Heart right ventricle (tissue), 16 donors: ENCODE measurements at regions not wholly inside any gene's neighbourhood (a gene's known extent, or its start where the extent isn't known, plus 50 kb on each side); places are given as distances from the start of the nearest gene placed in this dataset.

ENCODE experiments used
- ATAC-seq, 8 donors: fragments of 200-7000 bp; cut with Tn5 transposase; one replicate each; pipeline ENCODE4 v1.9.1; 2020; ENCODE audit warnings: mild to moderate bottlenecking in 8 of 8, moderate library complexity in 8 of 8, moderate number of reproducible peaks in 1 of 8
- DNase-seq, 2 donors: peaks; one replicate each; pipeline ENCODE4 v3.0.0-alpha.2; 2020
- H3K27ac ChIP-seq, 10 donors: fragments of 200-600 bp; sonication (generic) in 2 of 10; one replicate each; pipeline versions ENCODE4 v1.5.0 to v1.8.0; 2020 to 2022; ENCODE audit warnings: mild to moderate bottlenecking in 3 of 10
- H3K27me3 ChIP-seq, 7 donors: fragments of 200-600 bp; one replicate each; pipeline ENCODE4 v1.8.0; 2021 to 2022; ENCODE audit warnings: mild to moderate bottlenecking in 2 of 7
- H3K36me3 ChIP-seq, 9 donors: fragments of 200-600 bp; sonication (generic) in 1 of 9; one replicate each; pipeline versions ENCODE4 v1.5.0 to v1.8.0; 2020 to 2022; ENCODE audit warnings: mild to moderate bottlenecking in 2 of 9
- H3K4me1 ChIP-seq, 9 donors: fragments of 200-600 bp; sonication (generic) in 1 of 9; one replicate each; pipeline versions ENCODE4 v1.5.0 to v1.8.0; 2020 to 2022; ENCODE audit warnings: mild to moderate bottlenecking in 4 of 9
- H3K4me3 ChIP-seq, 10 donors: fragments of 200-600 bp; sonication (generic) in 2 of 10; one replicate each; pipeline versions ENCODE4 v1.5.0 to v1.8.0; 2020 to 2022; ENCODE audit warnings: mild to moderate bottlenecking in 7 of 10, moderate library complexity in 2 of 10
- H3K9me3 ChIP-seq, 11 donors: fragments of 200-600 bp in 10 of 11; sonication (generic) in 2 of 11; one replicate each; pipeline versions ENCODE4 v1.5.0 to v1.8.0; 2013 to 2022; ENCODE audit warnings: mild to moderate bottlenecking in 2 of 11, control low read depth in 1 of 11, moderate library complexity in 1 of 11
- CTCF ChIP-seq, 9 donors: fragments of 200-600 bp; sonication (generic) in 2 of 9; IDR thresholded peaks; one replicate each; pipeline versions ENCODE4 v1.5.0 to v1.8.0; 2021 to 2022; ENCODE audit warnings: antibody characterized with exemption in 9 of 9, mild to moderate bottlenecking in 5 of 9, moderate library complexity in 1 of 9
- WGBS, 2 donors: extraction: QIAGEN DNeasy Blood & Tissue Kit; methylation state at CpG; one replicate each; pipeline ENCODE4 v1.1.7; 2013; ENCODE audit warnings: inconsistent platforms in 1 of 2; 5-methylcytosine and 5-hydroxymethylcytosine counted together
- intact Hi-C, 10 donors: fragments of 100-400 bp; cut with DNase I; formaldehyde crosslinking; loops; one replicate each; pipeline versions ENCODE4 v1.11.1 to v1.14.2; 2022
- donor health status: Arrhythmogenic right ventricular cardiomyopathy.
- donor health status: ischemic (EF 13 %, LVEDD 7.1; RV severe dilation, severe dysfunction).
- donor health status: healthy with polysubstance abuse.
- donor health status: DM: no; HTN: yes; CAD: no.
- donor health status: DM: no; HTN: no; CAD: no.
- donor health status: ischemic (EF 25% LVEDD 6.9; RV normal size, moderate dysfunction).
- donor health status: ischemic (EF 25% LVEDD 5.7; RV mildly dilated, moderate dysfunction).
- donor health status: healthy.
- donor health status: DM: yes; HTN: yes; CAD: no.
- donor health status: Ischemic cardiomyopathy.
- donor health status: ischemic (EF 35%, LVEDD 5.7; RV mildly dilated, moderate dysfunction).
- donor health status: nonischemic (EF 11% LVEDD 7.7; RV severe dilation, severe dysfunction).
- donor health status: DM: yes; HTN: yes; CAD: no.
- donor health status: PGD.
- donor health status: ischemic (EF 29% LVEDD 5.4; RV normal size, mild dysfunction).
- donor health status: nonischemic (EF 23%, LVEDD 6.1; RV moderate dilation, normal function).

DNA sequence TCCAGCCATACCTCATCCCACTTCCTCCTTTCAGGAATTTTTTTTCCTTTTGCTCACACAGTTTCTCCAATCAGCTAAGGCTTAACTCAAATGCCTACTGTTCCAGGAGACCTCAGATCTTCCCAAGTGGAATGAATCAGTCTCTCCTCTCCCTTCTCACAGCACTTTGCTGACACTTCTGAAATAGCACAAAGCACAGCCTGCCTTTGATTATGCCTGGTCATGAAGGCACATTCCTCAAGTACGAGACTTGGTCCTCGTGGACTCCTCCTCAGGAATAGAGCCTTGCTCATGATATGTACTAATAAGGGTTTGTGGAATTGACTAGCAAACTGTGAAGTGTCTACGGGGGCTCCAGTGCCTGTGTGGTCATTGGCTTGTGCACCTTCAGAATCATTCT, 176.7 kb upstream of the TENM4 start:
- Histone ChIP-seq H3K27ac (no peak overlapping the region), H3K4me3 (no peak overlapping the region), H3K9me3 (peaks cover 0 to 3% (median 0%) of the 10 kb centered on the region in 11 donors), H3K4me1 (no peaks in the 10 kb centered on the region), H3K36me3 (no peaks in the 10 kb centered on the region), H3K27me3 (no peaks in the 10 kb centered on the region)
- no peak for DNase-seq
- TF ChIP-seq CTCF (IDR thresholded peaks at IDR 0.05): no peak
- intact Hi-C loops: no loop called here
- no peak for ATAC-seq
- 41 to 51% methylated on average over 3 of the region's 3 CpGs for WGBS, 2 donors

DNA sequence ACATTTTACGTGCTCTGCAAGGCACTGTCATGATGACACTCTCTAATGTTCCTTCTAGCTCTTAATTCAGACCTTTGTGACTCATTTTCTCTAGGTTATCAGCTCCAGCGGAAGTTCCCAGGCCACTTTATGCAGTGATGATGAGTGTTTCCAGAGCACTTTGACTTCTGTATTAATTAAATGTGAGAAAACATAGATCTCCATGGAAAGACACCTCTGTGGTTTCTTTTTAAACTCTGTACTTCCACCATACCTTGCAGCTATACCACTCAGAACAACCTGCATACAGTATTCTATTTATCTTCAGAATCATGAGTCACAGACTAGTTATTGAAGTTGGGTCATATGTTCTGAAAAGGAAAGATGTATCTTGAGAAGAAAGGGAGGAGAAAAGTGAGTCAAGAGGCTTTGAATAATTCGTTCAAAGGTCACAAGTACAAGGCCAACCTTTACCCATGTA, 175.6 kb upstream of the TENM4 start:
- ATAC-seq (no peak), DNase-seq (no peak)
- Histone ChIP-seq H3K9me3 (peaks cover 0 to 3% (median 0%) of the 10 kb centered on the region in 11 donors), H3K4me1 (no peaks in the 10 kb centered on the region), H3K36me3 (no peaks in the 10 kb centered on the region), H3K4me3 (no peak overlapping the region), H3K27me3 (no peaks in the 10 kb centered on the region), H3K27ac (no peak overlapping the region)
- no peak for TF ChIP-seq CTCF (IDR thresholded peaks at IDR 0.05)
- intact Hi-C loops: no loop called here
- WGBS, 2 donors: 66 to 73% methylated on average over 3 of the region's 3 CpGs

- ATAC-seq (no peak), DNase-seq (no peak)
- WGBS, 2 donors: 75 to 86% methylated on average over 5 of the region's 5 CpGs
- intact Hi-C loops: no loop called here
- Histone ChIP-seq H3K4me1 (no peaks in the 10 kb centered on the region), H3K27ac (no peak overlapping the region), H3K9me3 (peaks cover 0 to 3% (median 0%) of the 10 kb centered on the region in 11 donors), H3K27me3 (no peaks in the 10 kb centered on the region), H3K4me3 (no peak overlapping the region), H3K36me3 (no peaks in the 10 kb centered on the region)
- no peak for TF ChIP-seq CTCF (IDR thresholded peaks at IDR 0.05)
These were observed 174.6 kb upstream of the TENM4 start for GRCh38 chr11:79615425-79615824.

DNA sequence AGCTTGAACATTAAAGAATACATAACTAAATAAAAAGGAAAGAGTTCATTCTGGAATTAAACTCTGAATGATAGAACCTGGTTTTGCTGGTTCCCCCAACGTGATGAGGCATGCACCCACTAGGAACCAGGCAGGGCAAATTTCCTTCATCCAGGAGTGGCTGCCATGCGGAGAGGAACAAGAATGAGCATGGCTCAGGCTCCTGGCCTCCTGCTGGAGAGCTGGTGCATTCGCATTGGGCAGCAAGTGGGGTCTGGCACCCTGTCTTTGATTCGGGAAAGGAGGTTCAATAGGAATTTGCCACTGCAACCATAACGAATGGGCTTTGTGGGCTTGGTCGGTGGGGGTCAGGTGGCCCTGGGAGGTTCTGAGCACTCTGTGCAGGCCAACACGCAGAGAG, 169.8 kb upstream of the TENM4 start:
- intact Hi-C loops: no loop called here
- H3K36me3 ChIP-seq: no peaks in the 10 kb centered on the region
- WGBS, 2 donors: 85 to 89% methylated on average over 7 of the region's 7 CpGs

More for the DNA sequence above, 169.8 kb upstream of the TENM4 start:
- ATAC-seq (no peak), DNase-seq (no peak)
- peaks cover 0 to 6% (median 0%) of the 10 kb centered on the region in 9 donors for H3K4me1 ChIP-seq
- no peaks in the 10 kb centered on the region for H3K27me3 ChIP-seq
- no peak overlapping the region for H3K27ac ChIP-seq
- no peak for TF ChIP-seq CTCF (IDR thresholded peaks at IDR 0.05)
- H3K9me3 ChIP-seq: peaks cover 0 to 8% (median 0%) of the 10 kb centered on the region in 11 donors
- no peak overlapping the region for H3K4me3 ChIP-seq
